ENCODE measurements at regions not wholly inside any gene's neighbourhood (a gene's known extent, or its start where the extent isn't known, plus 50 kb on each side); places are given as distances from the start of the nearest gene placed in this dataset.
A peak's percentile ranks its signal among the peaks of the same experiment; 100 is the strongest.

DNA sequence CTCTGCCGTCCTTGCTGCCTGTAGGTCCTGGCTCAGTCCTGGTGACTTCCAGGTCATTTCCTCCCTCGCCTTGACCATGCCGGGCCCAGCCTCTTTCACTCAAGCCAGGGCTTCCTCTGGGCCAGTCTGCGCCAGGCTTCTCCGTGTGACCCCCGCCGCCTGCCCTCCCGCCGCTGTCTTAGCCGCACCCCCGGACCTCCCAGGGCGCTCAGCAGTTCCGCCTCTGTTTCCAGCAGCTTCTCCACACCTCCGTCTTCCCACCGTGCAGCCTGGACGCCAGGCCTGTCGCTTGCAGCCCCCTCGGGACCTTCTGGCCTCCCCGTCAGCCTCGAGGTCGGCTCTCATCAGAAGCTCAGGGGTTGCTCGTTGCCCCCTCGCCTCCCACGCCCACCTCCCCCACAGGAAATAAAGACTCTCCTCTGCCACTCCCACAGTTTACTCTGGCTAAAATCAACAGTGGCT lies 123.0 kb upstream of the FZD8 start:
- H3K36me3 ChIP-seq (ENCODE audit: control insufficient read depth, insufficient read depth, low read length): no peaks in the 10 kb centered on the region
- no peaks in the 10 kb centered on the region for H3K4me1 ChIP-seq (ENCODE audit: control insufficient read depth, insufficient read depth, low read length)
- H3K27ac ChIP-seq (ENCODE audit: low read depth, low read length): no peak overlapping the region
- no peak overlapping the region for H3K9ac ChIP-seq (ENCODE audit: low read length)
- H3K4me3 ChIP-seq (ENCODE audit: low read length): peak overlapping the region; percentile 4
- no peaks in the 10 kb centered on the region for H3K27me3 ChIP-seq (ENCODE audit: control insufficient read depth, insufficient read depth, low read length)

DNA sequence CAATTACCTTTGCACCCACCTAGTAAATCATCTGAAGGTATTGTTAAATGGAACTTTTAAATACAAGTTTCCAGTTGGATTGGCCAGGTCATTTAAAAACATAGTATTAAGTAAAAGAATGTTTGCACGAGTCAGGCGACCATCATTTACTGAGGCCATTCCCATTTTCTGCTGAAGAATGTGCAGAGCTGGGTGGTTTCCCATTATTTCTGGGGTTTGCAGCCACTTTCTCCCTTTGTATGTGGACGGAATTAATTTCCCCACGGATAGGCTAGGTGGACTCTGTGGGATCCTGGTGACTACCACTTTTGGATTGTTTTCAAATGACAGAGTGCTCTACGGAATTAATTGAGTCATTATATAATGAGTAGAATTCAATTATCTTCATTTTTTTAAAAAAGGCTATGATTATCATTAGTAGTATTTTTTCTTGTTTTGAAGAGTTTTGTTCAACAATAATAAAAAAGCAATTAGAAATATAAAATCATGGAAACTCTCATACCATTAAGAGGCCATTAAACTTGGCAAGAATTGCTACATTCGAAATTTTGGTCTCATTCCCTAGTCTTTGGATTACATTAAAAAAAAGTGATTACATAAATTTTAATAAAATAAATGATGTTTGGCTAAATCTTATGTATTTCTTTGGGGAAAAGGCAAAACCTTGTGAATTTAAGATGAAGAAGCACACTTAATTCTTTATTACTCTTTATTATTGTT lies 120.4 kb upstream of the FZD8 start:
- H3K27me3 ChIP-seq (ENCODE audit: control insufficient read depth, insufficient read depth, low read length): no peaks in the 10 kb centered on the region
- H3K9ac ChIP-seq (ENCODE audit: low read length): no peak overlapping the region
- no peaks in the 10 kb centered on the region for H3K36me3 ChIP-seq (ENCODE audit: control insufficient read depth, insufficient read depth, low read length)
- H3K4me1 ChIP-seq (ENCODE audit: control insufficient read depth, insufficient read depth, low read length): no peaks in the 10 kb centered on the region
- no peak overlapping the region for H3K27ac ChIP-seq (ENCODE audit: low read depth, low read length)
- H3K4me3 ChIP-seq (ENCODE audit: low read length): no peak overlapping the region

DNA sequence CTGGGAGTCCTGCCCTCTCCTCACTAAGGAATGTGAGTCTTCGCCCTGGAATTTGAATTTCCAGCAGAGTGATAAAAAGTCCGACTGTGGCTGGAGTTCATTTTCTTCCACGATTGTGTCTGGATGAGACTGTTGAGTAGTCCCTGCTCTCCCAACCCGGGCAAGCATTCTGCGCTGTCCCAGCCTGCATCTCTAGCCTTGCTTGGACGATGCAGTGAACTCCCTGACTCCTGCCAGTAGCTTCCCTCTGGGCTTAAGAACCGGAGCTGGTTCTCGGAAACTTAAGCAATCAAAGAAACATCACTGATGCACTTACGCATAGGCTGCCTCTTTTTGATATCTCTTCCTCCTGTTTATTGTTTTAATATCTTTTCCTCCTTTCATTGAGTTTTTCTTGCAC lies 116.0 kb upstream of the FZD8 start:
- H3K4me3 ChIP-seq (ENCODE audit: low read length): no peak overlapping the region
- H3K27ac ChIP-seq (ENCODE audit: low read depth, low read length): no peak overlapping the region
- H3K4me1 ChIP-seq (ENCODE audit: control insufficient read depth, insufficient read depth, low read length): no peaks in the 10 kb centered on the region
- H3K36me3 ChIP-seq (ENCODE audit: control insufficient read depth, insufficient read depth, low read length): no peaks in the 10 kb centered on the region
- no peaks in the 10 kb centered on the region for H3K27me3 ChIP-seq (ENCODE audit: control insufficient read depth, insufficient read depth, low read length)
- H3K9ac ChIP-seq (ENCODE audit: low read length): no peak overlapping the region

DNA sequence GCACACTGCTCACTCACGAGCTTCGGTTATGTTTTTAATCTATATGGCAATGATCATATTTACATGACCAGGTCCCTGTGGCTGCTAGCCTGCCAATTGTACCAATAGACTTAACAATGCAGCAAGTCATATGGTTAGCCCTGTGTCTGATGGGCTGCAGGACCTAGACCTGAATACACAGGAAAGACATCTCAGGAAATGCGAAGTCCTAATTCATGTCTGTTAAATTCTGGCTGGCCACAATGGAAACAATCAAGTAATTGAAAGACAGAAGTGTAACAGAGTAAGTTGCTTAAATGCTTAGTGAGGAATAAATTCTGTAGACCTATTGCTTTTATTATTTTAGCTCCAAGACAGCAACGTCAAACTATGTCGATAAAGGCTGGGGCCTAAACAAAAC lies 112.4 kb upstream of the FZD8 start:
- Histone ChIP-seq H3K9ac (ENCODE audit: low read length) (no peak overlapping the region), H3K4me3 (ENCODE audit: low read length) (no peak overlapping the region), H3K27me3 (ENCODE audit: control insufficient read depth, insufficient read depth, low read length) (no peaks in the 10 kb centered on the region), H3K4me1 (ENCODE audit: control insufficient read depth, insufficient read depth, low read length) (no peaks in the 10 kb centered on the region), H3K36me3 (ENCODE audit: control insufficient read depth, insufficient read depth, low read length) (no peaks in the 10 kb centered on the region), H3K27ac (ENCODE audit: low read depth, low read length) (no peak overlapping the region)

DNA sequence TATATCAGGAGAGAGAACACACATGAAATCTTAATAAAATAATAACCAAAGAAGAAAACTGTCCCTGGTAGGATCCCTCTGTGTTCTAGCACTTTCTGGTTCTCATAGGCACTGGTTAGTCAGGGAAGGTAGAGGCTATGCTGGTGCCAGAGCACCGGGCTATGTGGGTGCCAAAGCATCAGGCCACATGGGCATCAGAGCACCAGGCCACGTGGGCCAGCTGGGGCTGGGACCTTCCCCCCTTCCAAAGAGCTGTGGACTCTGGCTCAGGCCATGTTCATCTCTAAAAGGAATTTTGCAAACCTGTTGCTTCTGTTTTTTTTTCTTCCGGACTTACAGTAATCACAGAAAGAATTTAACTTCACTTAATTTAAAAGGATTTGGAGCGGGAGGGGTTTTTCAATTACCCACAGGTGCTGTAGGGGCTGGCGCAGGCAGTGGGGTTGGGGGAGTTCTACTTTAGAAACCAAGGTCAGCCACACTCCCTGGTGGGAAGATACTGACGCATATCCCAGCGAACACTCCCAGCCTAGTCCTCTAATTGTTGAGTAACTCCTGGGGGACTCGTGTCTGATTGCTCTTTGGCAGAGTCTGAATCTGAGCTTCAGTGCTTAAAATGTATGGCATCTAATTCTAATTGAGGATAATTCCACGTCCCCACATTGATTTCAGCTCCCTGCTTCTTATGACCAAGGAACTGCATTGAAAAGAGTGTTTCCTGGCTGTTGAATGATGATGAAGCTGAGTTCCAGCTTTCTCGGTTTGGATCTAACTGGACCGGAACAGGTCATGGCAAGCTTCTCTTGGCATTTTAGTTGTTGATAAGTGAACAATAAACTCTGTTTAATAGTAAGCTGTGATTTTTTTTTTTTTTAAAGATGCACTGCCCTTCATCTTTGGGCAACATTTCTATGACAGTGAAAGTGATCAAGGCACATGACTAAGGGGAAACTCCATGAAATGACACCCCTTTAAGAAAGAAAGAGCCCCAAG lies 110.7 kb upstream of the FZD8 start:
- Histone ChIP-seq H3K4me3 (ENCODE audit: low read length) (no peak overlapping the region), H3K27ac (ENCODE audit: low read depth, low read length) (no peak overlapping the region), H3K9ac (ENCODE audit: low read length) (no peak overlapping the region)

DNA sequence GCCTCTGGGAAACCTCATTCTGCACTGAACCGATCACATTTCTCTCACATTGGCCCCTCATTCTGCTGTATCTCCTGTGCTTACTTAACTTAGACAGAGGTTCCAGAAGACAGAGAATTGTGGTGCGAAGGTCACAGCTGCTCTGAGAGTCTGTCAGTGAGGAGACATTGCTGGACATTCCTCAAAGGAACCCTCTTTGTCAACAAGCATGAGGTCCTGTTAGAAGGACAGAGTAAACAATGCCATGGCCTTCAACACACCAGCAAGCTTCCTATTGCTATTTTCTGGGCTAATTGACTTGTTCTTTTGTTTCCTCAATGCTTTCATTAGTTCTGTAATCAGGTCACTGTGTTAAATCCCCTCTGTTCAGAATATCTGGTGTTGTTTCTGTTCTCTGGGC lies 109.3 kb upstream of the FZD8 start:
- no peaks in the 10 kb centered on the region for H3K4me1 ChIP-seq (ENCODE audit: control insufficient read depth, insufficient read depth, low read length)
- no peak overlapping the region for H3K4me3 ChIP-seq (ENCODE audit: low read length)
- no peaks in the 10 kb centered on the region for H3K36me3 ChIP-seq (ENCODE audit: control insufficient read depth, insufficient read depth, low read length)
- H3K27ac ChIP-seq (ENCODE audit: low read depth, low read length): no peak overlapping the region
- H3K9ac ChIP-seq (ENCODE audit: low read length): no peak overlapping the region
- no peaks in the 10 kb centered on the region for H3K27me3 ChIP-seq (ENCODE audit: control insufficient read depth, insufficient read depth, low read length)

More for the DNA sequence above, 110.7 kb upstream of the FZD8 start:
- Histone ChIP-seq H3K4me1 (ENCODE audit: control insufficient read depth, insufficient read depth, low read length) (no peaks in the 10 kb centered on the region), H3K27me3 (ENCODE audit: control insufficient read depth, insufficient read depth, low read length) (no peaks in the 10 kb centered on the region), H3K36me3 (ENCODE audit: control insufficient read depth, insufficient read depth, low read length) (no peaks in the 10 kb centered on the region)

DNA sequence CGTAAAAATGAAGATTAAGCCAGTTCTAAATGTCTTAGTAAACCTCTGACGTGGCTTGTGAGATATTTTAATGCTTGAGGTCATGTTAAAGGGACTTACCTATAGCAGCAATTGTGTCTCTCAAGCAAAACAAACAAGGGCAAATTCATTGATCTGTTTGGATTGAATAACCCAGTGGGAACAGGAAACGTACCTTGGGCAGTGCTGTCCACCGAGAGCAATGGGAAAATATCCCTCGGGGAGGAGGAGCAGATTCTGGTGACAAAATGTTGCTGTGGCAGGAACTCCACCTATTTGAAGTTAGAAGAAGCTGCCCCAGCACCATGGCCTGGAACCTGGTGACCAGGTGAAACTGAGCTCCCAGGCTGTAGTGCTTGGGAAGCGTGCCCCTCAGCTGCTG lies 107.1 kb upstream of the FZD8 start:
- no peak overlapping the region for H3K9ac ChIP-seq (ENCODE audit: low read length)
- no peaks in the 10 kb centered on the region for H3K27me3 ChIP-seq (ENCODE audit: control insufficient read depth, insufficient read depth, low read length)
- H3K27ac ChIP-seq (ENCODE audit: low read depth, low read length): no peak overlapping the region
- no peaks in the 10 kb centered on the region for H3K36me3 ChIP-seq (ENCODE audit: control insufficient read depth, insufficient read depth, low read length)
- no peak overlapping the region for H3K4me3 ChIP-seq (ENCODE audit: low read length)
- H3K4me1 ChIP-seq (ENCODE audit: control insufficient read depth, insufficient read depth, low read length): peaks cover 2% of the 10 kb centered on the region

DNA sequence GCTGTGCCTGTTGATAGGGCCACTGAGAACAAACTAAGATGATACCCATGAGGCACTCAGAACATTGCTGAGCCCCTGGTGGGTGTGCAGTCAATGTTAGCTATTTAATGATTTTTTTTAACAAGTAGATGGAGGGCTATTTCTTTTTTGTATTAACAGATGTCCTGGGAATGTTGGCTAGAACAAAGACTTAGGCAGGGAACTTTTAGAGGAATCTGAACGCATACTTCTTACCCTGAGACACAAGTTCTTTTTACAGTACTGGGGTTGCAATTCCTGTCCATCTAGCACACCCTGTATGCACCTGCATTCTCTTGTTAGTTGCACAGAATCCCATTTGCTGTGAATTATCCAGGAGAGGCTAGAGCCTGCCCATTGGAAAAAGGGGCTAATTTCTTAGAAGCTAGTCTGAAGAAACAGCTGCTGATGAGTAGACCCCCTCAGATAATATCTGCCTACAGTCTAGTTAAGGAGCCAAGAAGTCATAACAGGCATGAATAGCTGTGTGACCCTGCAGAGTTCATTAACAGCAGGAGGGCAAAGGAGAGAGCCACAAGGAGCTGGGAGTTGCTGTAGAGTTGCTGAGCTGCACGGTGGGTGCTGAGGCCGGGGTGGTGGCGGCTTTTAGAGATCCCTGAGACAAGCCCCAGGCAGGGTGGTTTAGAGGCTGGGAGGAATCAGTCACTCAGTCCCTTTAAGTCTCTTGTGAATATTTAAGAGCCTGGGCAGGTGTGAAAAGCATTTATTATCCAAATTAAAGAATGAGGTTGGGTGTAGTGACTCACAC lies 103.7 kb upstream of the FZD8 start:
- Histone ChIP-seq H3K36me3 (ENCODE audit: control insufficient read depth, insufficient read depth, low read length) (no peaks in the 10 kb centered on the region), H3K27me3 (ENCODE audit: control insufficient read depth, insufficient read depth, low read length) (no peaks in the 10 kb centered on the region), H3K9ac (ENCODE audit: low read length) (no peak overlapping the region), H3K4me1 (ENCODE audit: control insufficient read depth, insufficient read depth, low read length) (peaks cover 2% of the 10 kb centered on the region), H3K4me3 (ENCODE audit: low read length) (no peak overlapping the region), H3K27ac (ENCODE audit: low read depth, low read length) (no peak overlapping the region)

DNA sequence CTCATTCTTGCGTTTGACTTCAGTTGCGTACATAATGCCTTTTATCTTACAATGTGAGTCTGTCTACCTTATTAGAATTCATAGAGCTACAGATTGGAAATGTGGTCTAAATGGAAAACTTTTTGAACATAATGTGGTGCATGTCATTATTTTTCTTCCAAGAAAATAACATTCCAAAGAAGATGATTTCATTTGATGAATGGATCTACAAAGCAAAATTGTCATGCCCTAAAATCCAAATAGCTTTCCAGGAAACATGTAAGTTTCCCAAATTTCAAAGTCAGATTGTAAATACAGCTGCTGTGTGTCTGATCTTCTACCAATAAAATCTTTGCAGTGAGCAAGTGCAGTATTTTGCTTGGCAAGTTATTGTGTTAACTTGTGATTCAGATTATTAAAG lies 101.8 kb upstream of the FZD8 start:
- no peak overlapping the region for H3K4me3 ChIP-seq (ENCODE audit: low read length)
- no peaks in the 10 kb centered on the region for H3K27me3 ChIP-seq (ENCODE audit: control insufficient read depth, insufficient read depth, low read length)
- H3K4me1 ChIP-seq (ENCODE audit: control insufficient read depth, insufficient read depth, low read length): peaks cover 2% of the 10 kb centered on the region
- H3K9ac ChIP-seq (ENCODE audit: low read length): no peak overlapping the region
- no peaks in the 10 kb centered on the region for H3K36me3 ChIP-seq (ENCODE audit: control insufficient read depth, insufficient read depth, low read length)
- H3K27ac ChIP-seq (ENCODE audit: low read depth, low read length): no peak overlapping the region

DNA sequence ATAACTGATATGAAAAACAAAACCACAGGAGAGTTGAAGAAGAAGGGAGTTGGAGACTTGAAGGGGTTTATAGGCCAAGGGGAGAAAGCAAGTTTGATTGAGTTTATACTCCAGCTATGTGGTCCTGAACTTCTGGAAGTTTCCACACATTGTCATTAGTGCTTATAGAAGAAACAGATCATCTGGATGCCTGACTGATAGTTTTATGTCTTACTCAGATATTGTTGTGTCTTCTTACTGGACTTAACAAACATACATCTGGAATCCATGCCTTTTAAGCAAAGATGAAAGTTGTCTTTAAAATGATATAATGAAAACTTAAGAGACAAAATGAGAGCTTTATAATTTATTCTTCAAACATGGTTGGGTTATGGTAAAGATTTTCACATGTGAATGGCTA lies 101.3 kb upstream of the FZD8 start:
- Histone ChIP-seq H3K27me3 (ENCODE audit: control insufficient read depth, insufficient read depth, low read length) (no peaks in the 10 kb centered on the region), H3K27ac (ENCODE audit: low read depth, low read length) (no peak overlapping the region), H3K36me3 (ENCODE audit: control insufficient read depth, insufficient read depth, low read length) (no peaks in the 10 kb centered on the region), H3K4me1 (ENCODE audit: control insufficient read depth, insufficient read depth, low read length) (peaks cover 2% of the 10 kb centered on the region), H3K4me3 (ENCODE audit: low read length) (no peak overlapping the region), H3K9ac (ENCODE audit: low read length) (no peak overlapping the region)

DNA sequence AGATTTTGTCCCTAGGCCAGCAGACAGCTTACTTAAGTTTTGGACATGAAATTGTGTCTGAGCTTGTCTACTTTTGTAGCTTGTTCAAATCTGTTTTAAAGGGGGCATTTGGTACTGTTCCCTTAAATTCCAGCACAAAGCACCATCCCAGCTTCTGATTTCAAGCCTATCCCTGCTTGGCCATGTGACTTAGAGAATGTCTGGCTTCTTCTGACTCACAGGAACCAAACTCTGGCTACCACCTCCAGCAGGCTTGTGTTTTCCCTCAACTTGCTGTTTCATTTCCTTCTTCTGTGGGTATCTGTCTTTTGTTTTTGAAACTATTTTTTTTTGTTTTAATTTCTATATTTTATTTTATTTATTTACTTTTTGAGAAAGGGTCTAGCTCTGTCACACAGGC lies 97.9 kb upstream of the FZD8 start:
- H3K4me1 ChIP-seq (ENCODE audit: control insufficient read depth, insufficient read depth, low read length): peaks cover 2% of the 10 kb centered on the region
- H3K27ac ChIP-seq (ENCODE audit: low read depth, low read length): no peak overlapping the region
- H3K9ac ChIP-seq (ENCODE audit: low read length): no peak overlapping the region

DNA sequence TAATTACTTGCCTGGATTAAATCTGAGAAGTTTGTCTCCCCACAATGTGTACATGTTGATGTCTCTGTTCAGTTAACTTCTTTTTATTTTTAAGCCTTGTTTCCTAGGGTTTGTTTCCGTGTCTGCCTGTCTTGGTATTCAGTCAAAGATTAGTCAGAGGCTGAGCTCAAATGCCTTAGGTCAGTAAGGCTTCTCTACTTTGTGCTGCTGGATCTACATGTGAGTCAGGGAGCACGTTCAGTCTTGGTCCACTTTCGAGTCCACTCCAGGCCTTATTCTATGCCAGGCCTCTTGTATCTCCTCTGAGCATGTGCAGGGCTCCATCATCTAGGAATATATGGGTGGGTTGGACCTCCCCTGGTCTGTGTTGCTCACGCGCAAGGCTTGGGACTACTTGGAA lies 93.3 kb upstream of the FZD8 start:
- H3K36me3 ChIP-seq (ENCODE audit: control insufficient read depth, insufficient read depth, low read length): no peaks in the 10 kb centered on the region
- H3K27ac ChIP-seq (ENCODE audit: low read depth, low read length): no peak overlapping the region
- H3K9ac ChIP-seq (ENCODE audit: low read length): no peak overlapping the region
- no peaks in the 10 kb centered on the region for H3K27me3 ChIP-seq (ENCODE audit: control insufficient read depth, insufficient read depth, low read length)
- no peaks in the 10 kb centered on the region for H3K4me1 ChIP-seq (ENCODE audit: control insufficient read depth, insufficient read depth, low read length)
- no peak overlapping the region for H3K4me3 ChIP-seq (ENCODE audit: low read length)

More for the DNA sequence above, 97.9 kb upstream of the FZD8 start:
- Histone ChIP-seq H3K27me3 (ENCODE audit: control insufficient read depth, insufficient read depth, low read length) (no peaks in the 10 kb centered on the region), H3K36me3 (ENCODE audit: control insufficient read depth, insufficient read depth, low read length) (no peaks in the 10 kb centered on the region), H3K4me3 (ENCODE audit: low read length) (no peak overlapping the region)

Data from rectal smooth muscle tissue (tissue), 1 donor.